Naive thymus-derived CD4-positive, alpha-beta T cell (primary cell): ENCODE measurements at regions not wholly inside any gene's neighbourhood (a gene's known extent, or its start where the extent isn't known, plus 50 kb on each side); places are given as distances from the start of the nearest gene placed in this dataset.
"Not testable (repeated sequence)": the region's sequence is repeated elsewhere in the genome, so short reads cannot be mapped to it uniquely, and the experiment has no call there.

Experiments used
- ATAC-seq: fragments of 150-1000 bp; cut with Tn5 transposase; 2 replicates; pipeline ENCODE4 v1.10.0; 2021; ENCODE audit warnings: mild to moderate bottlenecking, moderate library complexity
- CTCF ChIA-PET: fragments of 350-600 bp; sonication (Branson Sonifier 250); formaldehyde crosslinking; loops from one replicate; lab custom pipeline; 2021; ENCODE audit warnings: antibody characterized with exemption; lab: Charles Lee
- POLR2A ChIA-PET: fragments of 350-600 bp; sonication (Branson Sonifier 250); formaldehyde crosslinking; loops from one replicate; lab custom pipeline; 2021; ENCODE audit warnings: antibody characterized with exemption, inconsistent platforms; lab: Charles Lee
- DNase-seq, 9 donors: peaks; one replicate each; pipeline versions ENCODE4 v3.0.0 to v3.0.0-alpha.2; 2020 to 2022; ENCODE audit warnings: mixed read lengths in 1 of 9
- H3K27ac ChIP-seq: one replicate; pipeline ENCODE4 v1.7.0; 2013; ENCODE audit warnings: mild to moderate bottlenecking, low read depth, low read length, moderate library complexity
- H3K27me3 ChIP-seq, 2 donors: one replicate each; pipeline ENCODE4 v1.7.0; 2013; ENCODE audit warnings: low read length in 2 of 2, mild to moderate bottlenecking in 2 of 2, moderate library complexity in 2 of 2; ENCODE audit not compliant: control insufficient read depth in 2 of 2, insufficient read depth in 2 of 2
- H3K36me3 ChIP-seq, 3 experiments: 1 replicate in 2 of 3; 2 replicates in 1 of 3; pipeline ENCODE4 v1.7.0; 2013; ENCODE audit warnings: low read length in 3 of 3, mild to moderate bottlenecking in 3 of 3, moderate library complexity in 1 of 3; ENCODE audit not compliant: insufficient read depth in 3 of 3, control insufficient read depth in 2 of 3
- H3K4me1 ChIP-seq, 2 donors: one replicate each; pipeline ENCODE4 v1.7.0; 2013; ENCODE audit warnings: low read length in 2 of 2, mild to moderate bottlenecking in 2 of 2, moderate library complexity in 1 of 2; ENCODE audit not compliant: control insufficient read depth in 2 of 2, insufficient read depth in 2 of 2
- H3K4me3 ChIP-seq: 2 replicates; pipeline ENCODE4 v1.7.0; 2013; ENCODE audit warnings: mild to moderate bottlenecking, low read length
- H3K9me3 ChIP-seq, 3 experiments: 1 replicate in 2 of 3; 2 replicates in 1 of 3; pipeline ENCODE4 v1.7.0; 2013; ENCODE audit warnings: low read length in 3 of 3; ENCODE audit not compliant: control insufficient read depth in 2 of 3
- H3K27ac Mint-ChIP-seq, 9 donors: one replicate each; pipeline ENCODE4 v1.8.0; 2020 to 2022; ENCODE audit warnings: mixed read lengths in 9 of 9, mild to moderate bottlenecking in 8 of 9, moderate library complexity in 5 of 9, inconsistent platforms in 2 of 9
- H3K27me3 Mint-ChIP-seq, 5 donors: one replicate each; pipeline ENCODE4 v1.8.0; 2021 to 2022; ENCODE audit warnings: mixed read lengths in 5 of 5, mild to moderate bottlenecking in 1 of 5
- H3K36me3 Mint-ChIP-seq, 5 donors: one replicate each; pipeline ENCODE4 v1.8.0; 2020 to 2022; ENCODE audit warnings: mixed read lengths in 5 of 5, mild to moderate bottlenecking in 3 of 5, inconsistent platforms in 1 of 5
- H3K4me1 Mint-ChIP-seq, 7 donors: one replicate each; pipeline ENCODE4 v1.8.0; 2020 to 2022; ENCODE audit warnings: mixed read lengths in 7 of 7, mild to moderate bottlenecking in 3 of 7, inconsistent platforms in 1 of 7
- H3K4me3 Mint-ChIP-seq, 10 donors: one replicate each; pipeline ENCODE4 v1.8.0; 2020 to 2022; ENCODE audit warnings: mild to moderate bottlenecking in 10 of 10, mixed read lengths in 10 of 10, moderate library complexity in 6 of 10, inconsistent platforms in 2 of 10
- H3K9me3 Mint-ChIP-seq, 11 donors: one replicate each; pipeline ENCODE4 v1.8.0; 2020 to 2022; ENCODE audit warnings: mixed read lengths in 11 of 11, mild to moderate bottlenecking in 4 of 11, inconsistent platforms in 1 of 11, moderate library complexity in 1 of 11
- intact Hi-C, 2 donors: fragments of 100-400 bp; cut with micrococcal nuclease; formaldehyde crosslinking; loops; one replicate each; pipeline ENCODE4 v1.15.1; 2023

DNA sequence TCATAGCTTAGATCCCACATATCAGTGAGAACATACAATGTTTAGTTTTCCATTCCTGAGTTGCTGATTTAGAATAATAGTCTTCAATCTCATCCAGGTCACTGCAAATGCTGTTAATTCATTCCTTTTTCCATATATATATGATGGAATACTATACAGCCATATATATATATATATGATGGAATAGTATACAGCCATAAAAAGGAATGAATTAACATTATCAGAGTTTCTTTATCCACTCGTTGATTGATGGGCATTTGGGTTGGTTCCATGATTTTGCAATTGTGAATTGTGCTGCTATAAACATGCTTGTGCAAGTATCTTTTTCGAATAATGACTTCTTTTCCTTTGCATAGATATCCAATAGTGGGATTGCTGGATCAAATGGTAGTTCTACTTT lies 273.9 kb upstream of the KLF4 start:
- H3K4me1 Mint-ChIP-seq, H3K4me3 ChIP-seq, CTCF ChIA-PET, H3K27ac ChIP-seq, DNase-seq, H3K9me3 ChIP-seq, H3K36me3 Mint-ChIP-seq, H3K27ac Mint-ChIP-seq, POLR2A ChIA-PET, H3K36me3 ChIP-seq, H3K27me3 ChIP-seq, H3K27me3 Mint-ChIP-seq, ATAC-seq, H3K4me3 Mint-ChIP-seq, intact Hi-C loops, H3K4me1 ChIP-seq: not testable (repeated sequence)
- H3K9me3 Mint-ChIP-seq = peaks cover 0 to 22% (median 10%) of the 10 kb centered on the region in 11 donors

GRCh38 chr9:107761307-107761706 lies 271.7 kb upstream of the KLF4 start:
- H3K27ac ChIP-seq = no peak overlapping the region
- ATAC-seq (no peak), DNase-seq (no peak)
- H3K36me3 Mint-ChIP-seq = no peaks in the 10 kb centered on the region
- H3K27me3 ChIP-seq = no peaks in the 10 kb centered on the region
- intact Hi-C loops = no loop called here
- no peak overlapping the region for H3K27ac Mint-ChIP-seq
- H3K4me1 Mint-ChIP-seq = no peaks in the 10 kb centered on the region
- H3K9me3 ChIP-seq = no peaks in the 10 kb centered on the region
- H3K9me3 Mint-ChIP-seq = peaks cover 3 to 23% (median 12%) of the 10 kb centered on the region in 11 donors
- no peaks in the 10 kb centered on the region for H3K4me1 ChIP-seq
- ChIA-PET POLR2A (no interaction called here), CTCF (no interaction called here)
- no peak overlapping the region for H3K4me3 ChIP-seq
- H3K4me3 Mint-ChIP-seq = peak overlapping the region in 1 of 10 donors; percentile 21
- peaks cover 0 to 6% (median 0%) of the 10 kb centered on the region in 5 donors for H3K27me3 Mint-ChIP-seq
- H3K36me3 ChIP-seq = no peaks in the 10 kb centered on the region

DNA sequence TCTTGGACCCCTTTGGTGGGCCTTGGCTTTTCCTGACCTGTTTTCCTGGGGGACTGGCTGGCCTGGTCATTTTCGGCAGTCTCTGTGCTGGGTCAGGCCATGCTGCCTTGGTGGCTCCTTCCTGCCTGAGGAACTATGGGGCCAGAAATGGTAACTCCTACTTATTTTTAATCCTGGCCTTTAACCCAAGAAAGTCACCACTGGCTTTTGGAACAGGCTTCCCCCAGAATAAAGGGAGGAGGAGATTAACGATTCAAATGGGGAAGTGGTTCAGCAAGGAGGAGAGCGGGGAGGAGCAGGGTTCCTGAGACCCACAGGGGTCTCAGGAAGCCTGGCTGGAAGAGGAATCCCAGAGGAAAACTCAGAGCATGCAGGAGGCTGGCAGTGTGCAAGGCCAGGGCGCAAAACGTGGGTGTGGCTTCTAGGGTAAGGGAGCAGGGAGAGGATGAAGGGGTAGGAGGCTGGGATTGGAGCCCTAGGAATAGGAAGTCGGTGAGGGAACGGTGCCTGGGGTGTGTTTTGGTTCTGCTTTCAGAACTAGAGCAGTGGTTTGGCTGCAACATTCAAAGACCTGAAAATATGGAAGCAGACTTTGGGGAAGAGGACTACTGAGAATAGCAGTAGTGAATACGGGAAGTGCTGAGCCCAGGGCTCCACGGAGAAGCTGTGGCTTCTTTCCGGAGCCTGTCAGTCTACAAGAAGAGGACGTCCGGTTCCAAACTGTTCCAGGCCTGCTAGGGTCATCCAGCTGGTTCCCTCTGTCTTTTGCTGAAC lies 271.1 kb upstream of the KLF4 start:
- no peaks in the 10 kb centered on the region for H3K36me3 ChIP-seq
- DNase-seq (no peak), ATAC-seq (peak; percentile 88)
- no peaks in the 10 kb centered on the region for H3K9me3 ChIP-seq
- H3K27ac ChIP-seq = no peak overlapping the region
- peaks cover 0 to 6% (median 0%) of the 10 kb centered on the region in 5 donors for H3K27me3 Mint-ChIP-seq
- H3K4me3 ChIP-seq = no peak overlapping the region
- POLR2A ChIA-PET = no interaction called here
- intact Hi-C loops = no loop called here
- no peaks in the 10 kb centered on the region for H3K4me1 Mint-ChIP-seq
- no peaks in the 10 kb centered on the region for H3K4me1 ChIP-seq
- H3K27me3 ChIP-seq = no peaks in the 10 kb centered on the region
- no peaks in the 10 kb centered on the region for H3K36me3 Mint-ChIP-seq
- no peak overlapping the region for H3K4me3 Mint-ChIP-seq
- CTCF ChIA-PET = no interaction called here
- H3K27ac Mint-ChIP-seq = peak overlapping the region in 1 of 9 donors; percentile 54
- peaks cover 4 to 23% (median 12%) of the 10 kb centered on the region in 11 donors for H3K9me3 Mint-ChIP-seq

DNA sequence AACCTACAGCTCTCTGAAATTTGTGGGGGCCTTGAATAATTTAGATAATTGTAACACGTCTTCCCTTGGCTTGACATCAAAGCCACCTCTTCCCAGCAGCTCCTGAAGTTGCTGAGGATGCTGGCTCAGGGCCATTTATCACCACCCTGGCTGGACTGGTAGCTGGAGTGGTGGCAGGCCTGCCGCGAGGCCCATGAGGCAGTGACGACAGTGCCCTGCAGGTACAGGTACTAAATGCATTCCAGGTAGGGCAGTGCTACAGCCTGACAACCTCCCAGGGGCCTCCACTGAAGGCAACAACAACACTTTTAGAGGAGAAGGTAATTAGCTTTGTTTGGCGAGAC lies 270.2 kb upstream of the KLF4 start:
- Histone ChIP-seq H3K27ac (no peak overlapping the region), H3K27me3 (no peaks in the 10 kb centered on the region), H3K4me1 (no peaks in the 10 kb centered on the region), H3K9me3 (no peaks in the 10 kb centered on the region), H3K36me3 (no peaks in the 10 kb centered on the region), H3K4me3 (no peak overlapping the region)
- peaks cover 4 to 25% (median 12%) of the 10 kb centered on the region in 11 donors for H3K9me3 Mint-ChIP-seq
- ATAC-seq (no peak), DNase-seq (no peak)
- peaks cover 0 to 6% (median 0%) of the 10 kb centered on the region in 5 donors for H3K27me3 Mint-ChIP-seq
- no peak overlapping the region for H3K27ac Mint-ChIP-seq
- intact Hi-C loops = no loop called here
- H3K36me3 Mint-ChIP-seq = no peaks in the 10 kb centered on the region
- H3K4me3 Mint-ChIP-seq = no peak overlapping the region
- ChIA-PET POLR2A (no interaction called here), CTCF (no interaction called here)
- H3K4me1 Mint-ChIP-seq = no peaks in the 10 kb centered on the region

DNA sequence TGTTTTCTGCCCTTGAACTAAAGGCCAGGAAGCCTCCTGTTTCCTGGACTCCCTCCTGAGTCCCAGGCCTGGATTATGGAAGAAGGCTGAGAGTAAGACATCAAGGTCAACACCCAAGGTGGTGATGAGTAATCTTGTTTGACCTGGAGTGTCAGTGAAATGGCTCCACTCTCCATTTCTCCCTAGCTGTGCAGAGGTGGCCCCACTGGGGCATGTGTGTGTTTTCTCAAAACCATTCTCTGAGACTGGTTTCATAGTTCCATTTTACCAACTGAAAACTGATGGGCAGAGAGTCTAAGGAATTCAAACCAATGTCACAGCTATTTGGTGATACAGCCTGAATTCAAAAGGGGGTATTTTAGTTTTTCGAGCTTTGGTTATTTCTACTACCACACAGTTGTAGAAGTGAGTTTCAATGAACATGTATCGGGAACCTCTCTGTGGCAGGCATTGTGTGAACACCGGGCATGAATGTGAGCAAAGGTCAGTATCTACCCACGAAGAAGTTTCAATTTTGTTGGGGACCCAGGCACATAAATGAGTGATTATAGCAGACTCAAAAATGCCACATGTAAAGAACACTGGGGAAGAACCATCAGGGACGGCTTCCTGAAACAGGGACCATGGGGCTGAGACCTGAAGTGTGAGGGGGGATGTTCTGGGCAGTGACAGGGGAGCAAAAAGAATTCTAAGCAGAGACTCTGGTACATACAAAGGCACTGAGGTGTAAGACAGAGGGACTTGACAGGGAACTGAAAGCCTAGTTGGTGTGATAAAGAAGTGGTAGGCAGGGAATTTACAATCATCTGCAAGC lies 269.6 kb upstream of the KLF4 start:
- ChIA-PET CTCF (no interaction called here), POLR2A (no interaction called here)
- no peak overlapping the region for H3K27ac ChIP-seq
- ATAC-seq (no peak), DNase-seq (no peak)
- Mint-ChIP-seq H3K27ac (no peak overlapping the region), H3K4me3 (peak overlapping the region in 1 of 10 donors; percentile 10), H3K36me3 (no peaks in the 10 kb centered on the region), H3K4me1 (no peaks in the 10 kb centered on the region), H3K9me3 (peaks cover 4 to 20% (median 12%) of the 10 kb centered on the region in 11 donors), H3K27me3 (peaks cover 0 to 6% (median 0%) of the 10 kb centered on the region in 5 donors)
- H3K27me3 ChIP-seq = no peaks in the 10 kb centered on the region
- H3K4me3 ChIP-seq = no peak overlapping the region
- H3K9me3 ChIP-seq = no peaks in the 10 kb centered on the region
- intact Hi-C loops = no loop called here
- H3K4me1 ChIP-seq = no peaks in the 10 kb centered on the region
- H3K36me3 ChIP-seq = no peaks in the 10 kb centered on the region

DNA sequence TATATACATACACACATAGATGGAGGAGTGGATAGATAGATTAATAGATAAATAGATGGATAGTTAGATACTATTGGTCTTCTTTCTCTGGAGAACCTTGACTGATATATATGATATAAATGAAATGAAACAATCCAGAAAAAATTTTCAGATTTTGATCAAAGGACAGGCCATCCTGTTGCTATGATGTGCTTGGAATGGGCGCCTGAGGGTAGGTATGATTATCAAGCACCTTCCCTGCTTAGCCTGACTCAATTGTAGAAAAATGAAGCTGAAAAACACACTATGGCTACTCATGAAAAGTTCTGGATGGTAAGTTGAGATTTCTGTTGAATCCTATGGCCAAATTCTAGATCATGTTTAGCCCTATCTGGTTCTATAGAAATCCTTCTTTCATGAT lies 266.5 kb upstream of the KLF4 start:
- H3K27ac ChIP-seq = no peak overlapping the region
- no peaks in the 10 kb centered on the region for H3K27me3 ChIP-seq
- H3K4me3 ChIP-seq = no peak overlapping the region
- no peak for ATAC-seq
- H3K9me3 Mint-ChIP-seq = peaks cover 0 to 10% (median 6%) of the 10 kb centered on the region in 11 donors
- H3K36me3 ChIP-seq = no peaks in the 10 kb centered on the region
- H3K27me3 Mint-ChIP-seq = peaks cover 0 to 5% (median 0%) of the 10 kb centered on the region in 5 donors
- H3K9me3 ChIP-seq = no peaks in the 10 kb centered on the region
- no peaks in the 10 kb centered on the region for H3K36me3 Mint-ChIP-seq
- H3K4me1 ChIP-seq = no peaks in the 10 kb centered on the region
- intact Hi-C loops = no loop called here
- no peak overlapping the region for H3K4me3 Mint-ChIP-seq
- DNase-seq = no peak
- H3K4me1 Mint-ChIP-seq = no peaks in the 10 kb centered on the region
- H3K27ac Mint-ChIP-seq = no peak overlapping the region
- ChIA-PET CTCF (no interaction called here), POLR2A (no interaction called here)
